Adipocyte (in vitro differentiated cells): ENCODE measurements at regions not wholly inside any gene's neighbourhood (a gene's known extent, or its start where the extent isn't known, plus 50 kb on each side); places are given as distances from the start of the nearest gene placed in this dataset.

Source experiments
- DNase-seq: peaks from one replicate; pipeline ENCODE4 v3.0.0-alpha.2; 2015; ENCODE audit warnings: low read depth
- H3K27me3 ChIP-seq: replicated peaks from 2 replicates; pipeline ENCODE4 v1.7.0; 2013; ENCODE audit warnings: mild to moderate bottlenecking, low read length, moderate library complexity; ENCODE audit not compliant: control insufficient read depth, insufficient read depth
- H3K36me3 ChIP-seq: 2 replicates; pipeline ENCODE4 v1.7.0; 2013; ENCODE audit warnings: low read length, mild to moderate bottlenecking, moderate library complexity; ENCODE audit not compliant: control insufficient read depth, insufficient read depth, severe bottlenecking
- H3K4me1 ChIP-seq: 2 replicates; pipeline ENCODE4 v1.7.0; 2013; ENCODE audit warnings: mild to moderate bottlenecking, low read length, moderate library complexity; ENCODE audit not compliant: control insufficient read depth, insufficient read depth
- H3K4me3 ChIP-seq: 2 replicates; pipeline ENCODE4 v1.7.0; 2013; ENCODE audit warnings: mild to moderate bottlenecking, low read length, moderate library complexity
- H3K9ac ChIP-seq: 2 replicates; pipeline ENCODE4 v1.7.0; 2013; ENCODE audit warnings: mild to moderate bottlenecking, low read length, moderate library complexity
- H3K9me3 ChIP-seq: 2 replicates; pipeline ENCODE4 v1.7.0; 2013; ENCODE audit warnings: mild to moderate bottlenecking, low read length, moderate library complexity; ENCODE audit not compliant: control insufficient read depth

GRCh38 chr14:57085801-57086200 is 182.9 kb downstream of the EXOC5 start:
- DNase-seq: no peak
- Histone ChIP-seq H3K36me3 (no peaks in the 10 kb centered on the region), H3K9me3 (peaks cover 5% of the 10 kb centered on the region), H3K9ac (no peak overlapping the region), H3K27me3 (no peaks in the 10 kb centered on the region), H3K4me3 (no peak overlapping the region), H3K4me1 (no peaks in the 10 kb centered on the region)

DNA sequence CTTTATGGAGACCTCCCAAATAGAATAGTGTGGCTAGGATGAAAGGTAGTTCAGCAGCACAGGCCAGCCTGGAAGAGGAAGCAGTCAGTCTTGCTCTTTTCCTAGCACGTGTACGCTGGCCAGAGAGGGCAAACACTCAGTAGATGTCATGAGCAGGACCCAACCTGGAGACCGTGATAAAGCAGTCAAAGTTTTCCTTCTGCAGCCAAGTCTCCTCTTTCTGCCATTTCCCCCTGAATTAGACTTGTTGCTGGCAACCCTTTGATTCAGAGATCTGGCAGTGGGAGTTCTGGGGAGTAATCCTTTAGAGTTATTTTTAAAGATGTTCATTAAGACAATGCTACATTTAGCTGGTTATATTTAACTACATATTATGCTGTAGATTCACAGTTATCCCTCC is 183.7 kb downstream of the EXOC5 start:
- no peaks in the 10 kb centered on the region for H3K36me3 ChIP-seq
- H3K4me1 ChIP-seq: no peaks in the 10 kb centered on the region
- peaks cover 5% of the 10 kb centered on the region for H3K9me3 ChIP-seq
- no peak overlapping the region for H3K4me3 ChIP-seq
- DNase-seq: no peak
- H3K27me3 ChIP-seq: no peaks in the 10 kb centered on the region
- H3K9ac ChIP-seq: no peak overlapping the region

- Histone ChIP-seq H3K27me3 (peaks cover 7% of the 10 kb centered on the region), H3K4me1 (no peaks in the 10 kb centered on the region), H3K9me3 (no peaks in the 10 kb centered on the region), H3K36me3 (no peaks in the 10 kb centered on the region), H3K4me3 (no peak overlapping the region), H3K9ac (no peak overlapping the region)
- DNase-seq: no peak
Measured at GRCh38 chr14:57080691-57081090, 188.0 kb downstream of the EXOC5 start.

DNA sequence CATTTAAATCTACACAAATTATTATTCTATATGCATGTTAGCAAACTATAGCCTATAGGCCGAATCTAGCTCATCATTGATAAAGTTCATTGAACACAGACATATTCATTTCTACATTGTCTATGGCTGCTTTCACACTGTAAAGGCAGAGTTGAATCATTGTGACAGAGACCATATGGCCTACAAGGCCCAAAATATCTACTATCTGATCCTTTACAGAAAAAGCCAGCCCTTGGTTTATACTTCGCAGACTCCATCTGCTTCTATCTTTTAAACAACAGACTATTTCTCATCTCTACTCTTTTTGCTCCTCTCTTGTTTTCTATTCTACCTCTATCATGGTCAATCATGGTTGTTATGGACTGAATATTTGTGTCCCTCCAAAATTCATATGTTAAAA is 190.7 kb downstream of the EXOC5 start:
- H3K4me1 ChIP-seq: no peaks in the 10 kb centered on the region
- no peak overlapping the region for H3K4me3 ChIP-seq
- no peak overlapping the region for H3K9ac ChIP-seq
- no peak for DNase-seq
- H3K27me3 ChIP-seq: peaks cover 22% of the 10 kb centered on the region
- H3K9me3 ChIP-seq: no peaks in the 10 kb centered on the region
- H3K36me3 ChIP-seq: no peaks in the 10 kb centered on the region

- Histone ChIP-seq H3K9ac (no peak overlapping the region), H3K9me3 (no peaks in the 10 kb centered on the region), H3K36me3 (no peaks in the 10 kb centered on the region), H3K4me3 (no peak overlapping the region), H3K27me3 (peaks cover 29% of the 10 kb centered on the region), H3K4me1 (no peaks in the 10 kb centered on the region)
- DNase-seq: no peak
Measured at GRCh38 chr14:57073986-57074385, 194.7 kb downstream of the EXOC5 start.

DNA sequence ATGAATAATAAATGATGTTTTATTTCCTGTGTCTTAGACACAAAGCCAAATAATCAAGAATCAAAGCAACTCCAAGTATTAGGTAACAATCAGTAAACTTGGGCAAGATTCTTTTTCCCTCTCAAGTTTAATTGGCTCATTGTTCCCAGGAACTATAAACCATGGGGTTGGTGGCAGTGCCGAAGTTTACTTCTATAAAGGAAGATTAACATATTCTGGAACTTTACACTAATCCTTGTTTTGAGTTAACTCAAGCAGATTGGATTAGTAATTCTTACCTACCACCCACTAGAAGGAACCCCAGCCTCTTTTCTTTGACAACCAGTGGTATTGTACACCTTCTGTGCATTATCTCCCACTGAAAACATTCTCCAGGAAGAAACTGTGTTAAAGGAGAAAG is 197.1 kb downstream of the EXOC5 start:
- Histone ChIP-seq H3K36me3 (no peaks in the 10 kb centered on the region), H3K9ac (no peak overlapping the region), H3K27me3 (peaks cover 37% of the 10 kb centered on the region), H3K9me3 (no peaks in the 10 kb centered on the region), H3K4me1 (no peaks in the 10 kb centered on the region), H3K4me3 (no peak overlapping the region)
- DNase-seq: no peak

DNA sequence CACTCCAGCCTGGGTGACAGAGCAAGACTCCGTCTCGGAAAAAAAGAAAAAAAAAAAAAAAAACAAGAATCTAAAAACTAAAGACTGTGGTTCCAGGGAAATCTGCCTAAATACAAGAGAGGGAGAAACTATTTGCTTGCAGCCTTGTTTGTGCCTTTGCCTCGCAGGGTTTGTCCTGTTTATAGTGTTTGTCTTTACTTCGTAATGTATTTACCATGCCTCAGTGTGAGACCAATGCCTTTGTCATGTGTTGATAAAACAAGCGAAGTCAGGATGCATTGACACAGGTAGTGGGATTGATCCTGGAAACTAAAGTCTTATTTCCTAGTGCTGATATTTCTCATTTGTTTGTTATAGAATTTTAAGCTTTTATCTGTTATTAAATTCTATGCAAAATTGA is 199.0 kb downstream of the EXOC5 start:
- no peak overlapping the region for H3K9ac ChIP-seq
- H3K36me3 ChIP-seq: no peaks in the 10 kb centered on the region
- no peak overlapping the region for H3K4me3 ChIP-seq
- no peaks in the 10 kb centered on the region for H3K4me1 ChIP-seq
- DNase-seq: no peak
- no peaks in the 10 kb centered on the region for H3K9me3 ChIP-seq
- peaks cover 29% of the 10 kb centered on the region for H3K27me3 ChIP-seq

GRCh38 chr14:57068511-57068910 is 200.2 kb downstream of the EXOC5 start:
- H3K36me3 ChIP-seq: no peaks in the 10 kb centered on the region
- no peak for DNase-seq
- no peak overlapping the region for H3K9ac ChIP-seq
- no peak overlapping the region for H3K4me3 ChIP-seq
- no peaks in the 10 kb centered on the region for H3K4me1 ChIP-seq
- peaks cover 20% of the 10 kb centered on the region for H3K27me3 ChIP-seq
- H3K9me3 ChIP-seq: no peaks in the 10 kb centered on the region

- H3K9me3 ChIP-seq: no peaks in the 10 kb centered on the region
- H3K4me1 ChIP-seq: no peaks in the 10 kb centered on the region
- no peak overlapping the region for H3K9ac ChIP-seq
- no peaks in the 10 kb centered on the region for H3K36me3 ChIP-seq
- DNase-seq: peak; percentile 17
- H3K27me3 ChIP-seq: peaks cover 9% of the 10 kb centered on the region
- H3K4me3 ChIP-seq: no peak overlapping the region
Measured at GRCh38 chr14:57066887-57067513, 201.7 kb downstream of the EXOC5 start.

DNA sequence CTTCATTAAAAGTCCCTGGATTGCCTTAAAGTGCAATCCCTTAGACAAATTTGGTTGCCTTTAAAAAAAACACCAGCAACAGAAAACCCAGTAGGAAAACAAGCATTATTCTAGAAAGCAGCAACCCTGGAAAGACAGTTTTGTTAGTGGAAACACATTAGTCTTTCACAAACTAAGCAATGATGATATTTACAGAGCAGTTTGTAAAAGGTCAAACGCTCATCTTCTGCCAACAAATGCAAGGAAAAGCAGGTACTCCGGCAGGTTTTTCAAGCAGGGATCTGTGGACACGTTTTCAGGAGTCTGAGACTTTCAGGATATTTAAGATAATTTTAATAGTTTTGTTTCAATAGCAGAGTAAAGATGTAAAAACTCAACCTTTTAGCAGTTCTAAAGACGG is 202.2 kb downstream of the EXOC5 start:
- no peaks in the 10 kb centered on the region for H3K4me1 ChIP-seq

DNA sequence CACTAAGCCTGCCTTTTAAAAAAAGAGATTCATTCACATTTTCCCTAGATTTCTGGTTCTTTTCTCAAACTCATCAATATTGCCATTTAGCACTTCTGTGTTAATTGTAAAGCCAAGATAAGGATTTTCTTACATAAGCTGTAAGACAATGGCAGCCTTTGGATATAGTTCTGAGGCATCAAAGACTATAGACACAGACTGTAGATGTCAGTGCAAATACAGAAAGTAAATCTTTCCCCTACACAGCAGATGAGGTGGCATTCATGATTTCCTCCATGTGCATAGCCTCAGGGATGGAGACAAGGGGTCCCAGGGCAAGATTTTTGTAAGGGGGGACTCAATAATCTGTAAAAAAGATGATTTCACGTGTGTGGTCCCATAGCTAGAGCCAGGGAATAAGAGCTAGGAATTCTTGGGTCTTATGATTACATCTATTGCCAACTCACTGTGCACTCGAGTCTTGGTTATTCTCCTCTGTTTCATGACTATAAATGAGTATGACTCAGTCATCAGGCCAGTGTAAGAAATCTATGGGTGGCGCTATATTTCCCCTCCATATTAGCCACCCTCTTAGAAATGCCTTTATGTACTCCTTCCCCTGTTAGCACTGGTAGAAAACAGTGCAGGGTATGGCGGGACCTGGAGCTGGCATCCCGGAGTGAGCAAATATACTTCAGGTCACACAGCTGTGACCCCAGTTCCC is 207.5 kb downstream of the EXOC5 start:
- Histone ChIP-seq H3K9me3 (no peaks in the 10 kb centered on the region), H3K9ac (no peak overlapping the region), H3K4me1 (no peaks in the 10 kb centered on the region), H3K27me3 (no peaks in the 10 kb centered on the region), H3K4me3 (no peak overlapping the region), H3K36me3 (no peaks in the 10 kb centered on the region)
- DNase-seq: no peak

More for the DNA sequence above, 202.2 kb downstream of the EXOC5 start:
- H3K9ac ChIP-seq: no peak overlapping the region
- no peak for DNase-seq
- H3K36me3 ChIP-seq: no peaks in the 10 kb centered on the region
- H3K4me3 ChIP-seq: no peak overlapping the region
- H3K9me3 ChIP-seq: no peaks in the 10 kb centered on the region
- peaks cover 9% of the 10 kb centered on the region for H3K27me3 ChIP-seq
